Hippocampal formation (tissue), 2 donors: ENCODE measurements at regions not wholly inside any gene's neighbourhood (a gene's known extent, or its start where the extent isn't known, plus 50 kb on each side); places are given as distances from the start of the nearest gene placed in this dataset.

ENCODE experiments used
- DNase-seq, 2 donors: peaks; one replicate each; lab custom pipeline; 2025; lab: John Stamatoyannopoulos, UW

GRCh38 chr12:113658006-113658655 is 186.5 kb upstream of the LHX5 start:
- no peak for DNase-seq

GRCh38 chr12:113655919-113656318 is 184.2 kb upstream of the LHX5 start:
- DNase-seq, result no peak

- DNase-seq, result no peak
These were observed 183.8 kb upstream of the LHX5 start for GRCh38 chr12:113655479-113655878.

GRCh38 chr12:113651662-113652061 is 180.0 kb upstream of the LHX5 start:
- no peak for DNase-seq

GRCh38 chr12:113650476-113650875 is 178.8 kb upstream of the LHX5 start:
- DNase-seq, result no peak

- no peak for DNase-seq
These were observed 177.7 kb upstream of the LHX5 start for GRCh38 chr12:113649256-113649830.

- DNase-seq, result no peak
These were observed 175.4 kb upstream of the LHX5 start for GRCh38 chr12:113647048-113647447.

- no peak for DNase-seq
These were observed 173.9 kb upstream of the LHX5 start for GRCh38 chr12:113645603-113646002.

- DNase-seq, result no peak
These were observed 173.5 kb upstream of the LHX5 start for GRCh38 chr12:113645183-113645582.

- no peak for DNase-seq
These were observed 171.7 kb upstream of the LHX5 start for GRCh38 chr12:113643177-113643974.

- DNase-seq, result no peak
These were observed 171.0 kb upstream of the LHX5 start for GRCh38 chr12:113642672-113643071.

- no peak for DNase-seq
These were observed 170.5 kb upstream of the LHX5 start for GRCh38 chr12:113642216-113642615.

GRCh38 chr12:113641426-113642030 is 169.9 kb upstream of the LHX5 start:
- no peak for DNase-seq

- no peak for DNase-seq
These were observed 169.2 kb upstream of the LHX5 start for GRCh38 chr12:113640837-113641236.

- DNase-seq, result no peak
These were observed 167.8 kb upstream of the LHX5 start for GRCh38 chr12:113639474-113639873.

- no peak for DNase-seq
These were observed 166.7 kb upstream of the LHX5 start for GRCh38 chr12:113638460-113638775.

- DNase-seq, result no peak
These were observed 163.3 kb upstream of the LHX5 start for GRCh38 chr12:113634982-113635381.

GRCh38 chr12:113634474-113634873 is 162.8 kb upstream of the LHX5 start:
- DNase-seq, result no peak

- no peak for DNase-seq
These were observed 162.1 kb upstream of the LHX5 start for GRCh38 chr12:113633678-113634332.

- DNase-seq, result no peak
These were observed 159.0 kb upstream of the LHX5 start for GRCh38 chr12:113630625-113631024.

GRCh38 chr12:113625499-113625898 is 153.8 kb upstream of the LHX5 start:
- DNase-seq, result no peak

- DNase-seq, result no peak
These were observed 150.7 kb upstream of the LHX5 start for GRCh38 chr12:113622410-113622809.
